Thyroid gland (tissue), 4 donors: ENCODE measurements at regions not wholly inside any gene's neighbourhood (a gene's known extent, or its start where the extent isn't known, plus 50 kb on each side); places are given as distances from the start of the nearest gene placed in this dataset.

Experiments
- POLR2A ChIP-seq, 2 donors: fragments of 450-650 bp; IDR thresholded peaks; one replicate each; pipeline ENCODE4 v1.6.1; 2017; ENCODE audit warnings: antibody characterized with exemption in 2 of 2, mild to moderate bottlenecking in 2 of 2, moderate library complexity in 1 of 2
- TF ChIP-seq, protein P1 (sequence below), 6 experiments: fragments of 200-600 bp in 3 of 6; fragments of 450-650 bp in 3 of 6; sonication (generic) in 3 of 6; IDR thresholded peaks; one replicate each; pipeline ENCODE4 v1.5.1; 2016 to 2019; ENCODE audit warnings: antibody characterized with exemption in 6 of 6, mild to moderate bottlenecking in 2 of 6, inconsistent platforms in 1 of 6, moderate library complexity in 1 of 6

GRCh38 chr6:168964138-168964835 is 289.4 kb downstream of the THBS2 start:
- TF ChIP-seq, protein P1, sequence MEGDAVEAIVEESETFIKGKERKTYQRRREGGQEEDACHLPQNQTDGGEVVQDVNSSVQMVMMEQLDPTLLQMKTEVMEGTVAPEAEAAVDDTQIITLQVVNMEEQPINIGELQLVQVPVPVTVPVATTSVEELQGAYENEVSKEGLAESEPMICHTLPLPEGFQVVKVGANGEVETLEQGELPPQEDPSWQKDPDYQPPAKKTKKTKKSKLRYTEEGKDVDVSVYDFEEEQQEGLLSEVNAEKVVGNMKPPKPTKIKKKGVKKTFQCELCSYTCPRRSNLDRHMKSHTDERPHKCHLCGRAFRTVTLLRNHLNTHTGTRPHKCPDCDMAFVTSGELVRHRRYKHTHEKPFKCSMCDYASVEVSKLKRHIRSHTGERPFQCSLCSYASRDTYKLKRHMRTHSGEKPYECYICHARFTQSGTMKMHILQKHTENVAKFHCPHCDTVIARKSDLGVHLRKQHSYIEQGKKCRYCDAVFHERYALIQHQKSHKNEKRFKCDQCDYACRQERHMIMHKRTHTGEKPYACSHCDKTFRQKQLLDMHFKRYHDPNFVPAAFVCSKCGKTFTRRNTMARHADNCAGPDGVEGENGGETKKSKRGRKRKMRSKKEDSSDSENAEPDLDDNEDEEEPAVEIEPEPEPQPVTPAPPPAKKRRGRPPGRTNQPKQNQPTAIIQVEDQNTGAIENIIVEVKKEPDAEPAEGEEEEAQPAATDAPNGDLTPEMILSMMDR (IDR thresholded peaks at IDR 0.05), result no peak
- TF ChIP-seq POLR2A (IDR thresholded peaks at IDR 0.05), result no peak
